Fibroblast of skin of back (primary cell): ENCODE measurements at regions not wholly inside any gene's neighbourhood (a gene's known extent, or its start where the extent isn't known, plus 50 kb on each side); places are given as distances from the start of the nearest gene placed in this dataset.
"Not testable (repeated sequence)": the region's sequence is repeated elsewhere in the genome, so short reads cannot be mapped to it uniquely, and the experiment has no call there.

Source experiments
- DNase-seq: peaks from one replicate; pipeline ENCODE4 v3.0.0-alpha.2; 2013

DNA sequence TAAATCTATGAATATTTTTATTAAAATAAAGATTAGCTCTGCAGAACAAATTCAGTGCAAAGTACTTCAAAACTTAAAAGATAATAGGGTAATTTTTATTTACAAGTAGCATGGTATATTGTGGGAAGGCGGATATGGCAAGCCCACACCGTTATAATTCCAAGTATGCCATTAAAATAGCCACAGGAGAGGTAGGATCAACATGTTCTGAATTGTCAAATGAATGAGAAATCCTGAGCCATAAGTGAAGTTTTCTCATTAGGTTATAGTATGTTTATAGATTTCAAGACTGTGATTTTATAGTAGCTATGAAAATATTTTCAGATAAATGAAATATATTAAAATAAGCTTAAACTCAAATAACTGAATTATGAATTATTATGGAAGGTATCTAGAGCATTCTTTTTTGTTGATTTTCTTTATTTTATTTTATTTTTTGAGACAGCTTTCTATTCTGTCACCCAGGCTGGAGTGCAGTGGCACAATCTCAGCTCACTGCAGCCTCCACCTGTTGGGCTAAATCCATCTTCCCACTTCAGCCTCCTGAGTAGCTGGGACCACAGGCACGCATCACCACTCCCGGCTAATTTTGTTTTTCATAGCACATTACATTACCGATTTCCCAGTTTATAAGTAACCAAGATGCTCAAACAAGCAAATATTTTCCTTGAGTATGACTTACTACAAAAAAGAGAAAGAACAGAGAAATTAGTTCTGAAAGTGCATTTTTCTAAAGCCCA, 956.6 kb downstream of the GATA3 start:
- DNase-seq, result no peak

GRCh38 chr10:9012312-9012711, 957.8 kb downstream of the GATA3 start:
- peak; percentile 51 for DNase-seq

- no peak for DNase-seq
These were observed 960.5 kb downstream of the GATA3 start for GRCh38 chr10:9015005-9015404.

DNA sequence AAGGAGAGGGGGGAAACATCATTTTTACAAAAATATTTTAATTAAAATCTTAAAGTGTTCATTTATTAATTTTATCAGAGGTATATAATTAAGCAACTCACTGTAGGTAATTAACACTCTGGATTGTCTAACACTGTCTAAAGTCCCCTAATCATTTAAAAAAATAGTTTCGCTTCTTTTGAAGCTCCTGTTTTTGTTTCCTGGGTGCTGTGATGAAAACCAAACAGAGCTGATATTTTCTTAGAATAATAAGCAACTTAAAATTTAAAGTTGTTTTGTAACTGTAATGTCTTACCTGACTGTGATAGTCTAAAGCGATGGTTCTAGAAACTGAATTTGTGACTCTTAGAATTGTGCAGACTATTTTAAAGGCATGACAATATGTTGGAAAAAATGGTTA, 961.0 kb downstream of the GATA3 start:
- DNase-seq, result no peak

DNA sequence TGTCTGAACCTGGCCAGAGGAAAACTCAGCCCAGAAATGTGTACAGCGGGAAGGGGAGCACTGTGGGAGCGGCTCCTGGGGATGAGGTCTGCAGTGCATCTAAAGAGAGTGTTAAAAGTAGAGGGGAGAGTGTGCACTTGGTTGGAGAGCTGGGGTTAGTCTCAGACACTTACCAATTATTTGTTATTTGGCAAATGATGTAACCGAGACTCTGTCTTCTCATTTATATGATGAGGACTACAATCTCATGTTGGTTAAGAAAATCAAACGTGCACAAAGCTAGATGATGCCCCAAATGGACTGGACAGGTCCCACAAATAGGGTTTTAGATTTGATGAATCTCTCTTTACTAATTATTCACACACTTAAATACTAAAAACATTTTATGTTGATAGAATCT, 962.4 kb downstream of the GATA3 start:
- DNase-seq, result no peak

GRCh38 chr10:9018195-9019173, 964.0 kb downstream of the GATA3 start:
- DNase-seq, result no peak

DNA sequence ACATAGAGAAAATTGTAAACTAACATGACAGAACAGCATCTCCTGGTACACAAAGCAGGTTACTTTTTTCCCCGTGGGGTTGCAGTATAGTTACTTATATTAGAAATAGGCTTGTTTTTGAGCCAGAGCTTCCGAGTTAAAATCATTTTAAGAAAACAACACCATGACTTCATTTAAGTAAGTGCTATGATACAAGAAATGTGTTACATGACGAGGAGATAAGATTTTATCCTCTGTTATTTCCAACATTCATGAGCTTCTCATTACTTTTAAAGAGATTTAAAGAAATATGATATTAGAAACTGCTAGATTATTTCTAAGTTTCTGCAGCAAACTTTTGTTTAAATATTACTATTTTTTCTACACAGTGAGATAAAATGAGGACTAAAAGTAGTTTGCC, 968.7 kb downstream of the GATA3 start:
- no peak for DNase-seq

GRCh38 chr10:9024210-9024609, 969.7 kb downstream of the GATA3 start:
- no peak for DNase-seq

DNA sequence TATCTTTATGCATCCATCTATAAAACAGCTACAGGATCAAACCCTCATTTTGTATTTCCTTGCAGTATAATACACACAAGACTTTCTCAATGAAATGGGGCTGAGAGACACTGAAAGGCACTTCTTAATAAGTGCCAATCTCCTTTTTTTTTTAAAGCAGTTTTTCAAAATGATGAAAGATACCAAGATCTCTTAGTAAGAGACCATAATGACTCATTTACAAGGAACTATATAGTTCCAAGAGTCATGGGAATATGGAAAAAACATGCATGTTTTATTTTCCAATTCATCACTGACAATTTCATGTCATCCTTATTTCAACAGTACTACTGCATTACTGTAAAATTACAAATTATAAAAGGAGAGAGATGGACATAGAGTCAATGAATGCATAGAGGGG, 973.7 kb downstream of the GATA3 start:
- no peak for DNase-seq

GRCh38 chr10:9035355-9035754, 980.9 kb downstream of the GATA3 start:
- no peak for DNase-seq

- DNase-seq, result no peak
These were observed 982.3 kb downstream of the GATA3 start for GRCh38 chr10:9036711-9037204.

DNA sequence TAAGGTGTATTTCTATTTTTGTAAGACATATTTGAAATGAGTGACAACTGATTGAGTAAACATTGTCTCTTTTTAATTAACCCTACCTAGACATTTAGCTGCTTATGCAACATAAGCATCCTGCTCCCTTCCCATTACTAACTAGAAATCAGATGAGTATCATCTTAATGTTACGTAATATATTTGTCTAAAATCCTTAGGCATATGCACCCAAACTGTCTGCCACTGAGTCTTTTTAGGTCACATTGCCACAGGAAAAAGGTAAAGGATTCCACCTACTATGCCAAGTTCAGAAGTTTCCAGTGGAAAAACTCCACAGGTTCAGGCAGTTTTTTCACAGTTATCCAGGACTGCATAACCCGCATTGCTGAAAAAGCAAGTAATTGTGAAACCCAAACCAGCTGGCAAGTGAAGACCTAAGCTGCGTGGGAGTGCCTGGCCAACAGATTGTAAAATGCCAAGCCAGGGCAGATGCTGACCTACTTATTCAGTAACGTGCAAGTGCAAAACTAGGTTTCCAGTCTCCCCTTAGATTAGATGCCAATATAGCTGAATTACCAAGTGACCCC, 983.7 kb downstream of the GATA3 start:
- no peak for DNase-seq

GRCh38 chr10:9043466-9043865, 989.0 kb downstream of the GATA3 start:
- DNase-seq, result no peak

DNA sequence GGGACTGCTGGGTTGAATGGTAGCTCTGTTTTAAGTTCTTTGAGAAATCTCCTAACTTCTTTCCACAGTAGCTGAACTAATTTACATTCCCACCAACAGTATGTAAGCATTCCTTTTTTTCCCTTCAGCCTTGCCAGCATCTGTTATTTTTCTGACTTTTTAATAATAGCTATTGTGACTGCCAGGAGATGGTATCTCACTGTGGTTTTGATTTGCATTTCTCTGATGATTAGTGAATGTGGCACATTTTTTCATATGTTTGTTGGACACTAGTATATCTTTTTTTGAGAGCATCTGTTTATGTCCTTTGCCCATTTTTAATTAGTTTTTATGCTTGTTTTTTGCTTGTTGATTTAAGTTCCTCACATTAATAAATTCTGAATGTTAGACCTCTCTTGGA, 990.8 kb downstream of the GATA3 start:
- no peak for DNase-seq

- no peak for DNase-seq
These were observed 997.0 kb downstream of the GATA3 start for GRCh38 chr10:9051328-9051974.

DNA sequence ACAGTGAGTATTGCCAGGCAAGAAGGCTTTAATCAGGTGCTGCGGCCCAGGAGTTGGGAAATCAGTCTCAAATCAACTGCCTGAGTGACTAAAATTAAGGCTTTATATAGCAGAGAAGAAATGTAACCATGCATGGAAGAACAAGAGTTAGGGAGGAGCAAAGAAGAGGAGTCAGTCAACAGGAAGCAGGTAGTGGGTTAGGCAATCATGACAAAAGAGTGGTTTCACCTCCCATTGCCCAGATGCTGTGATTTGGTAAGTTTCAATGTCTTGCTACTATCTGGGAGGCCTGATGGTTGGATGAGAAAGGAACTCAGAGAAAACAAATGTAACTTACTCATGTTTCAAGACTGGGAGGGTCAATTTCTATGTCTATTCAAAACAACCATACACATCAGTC, 998.3 kb downstream of the GATA3 start:
- no peak for DNase-seq

GRCh38 chr10:9056521-9056920, 1002.0 kb downstream of the GATA3 start:
- no peak for DNase-seq

DNA sequence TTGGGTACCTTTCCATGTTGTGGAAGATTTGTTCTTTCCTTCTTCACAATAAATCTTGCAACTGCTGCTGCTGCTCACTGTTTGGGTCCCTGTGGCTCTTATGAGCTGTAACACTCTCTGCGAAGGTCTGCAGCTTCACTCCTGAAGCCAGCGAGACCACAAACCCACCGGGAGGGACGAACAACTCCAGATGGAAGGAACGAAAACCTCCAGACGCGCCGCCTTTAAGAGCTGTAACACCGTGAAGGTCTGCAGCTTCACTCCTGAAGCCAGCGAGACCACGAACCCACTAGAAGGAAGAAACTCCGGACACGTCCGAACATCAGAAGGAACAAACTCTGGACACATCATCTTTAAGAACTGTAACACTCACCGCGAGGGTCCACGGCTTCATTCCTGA, 1002.8 kb downstream of the GATA3 start:
- not testable (repeated sequence) for DNase-seq

DNA sequence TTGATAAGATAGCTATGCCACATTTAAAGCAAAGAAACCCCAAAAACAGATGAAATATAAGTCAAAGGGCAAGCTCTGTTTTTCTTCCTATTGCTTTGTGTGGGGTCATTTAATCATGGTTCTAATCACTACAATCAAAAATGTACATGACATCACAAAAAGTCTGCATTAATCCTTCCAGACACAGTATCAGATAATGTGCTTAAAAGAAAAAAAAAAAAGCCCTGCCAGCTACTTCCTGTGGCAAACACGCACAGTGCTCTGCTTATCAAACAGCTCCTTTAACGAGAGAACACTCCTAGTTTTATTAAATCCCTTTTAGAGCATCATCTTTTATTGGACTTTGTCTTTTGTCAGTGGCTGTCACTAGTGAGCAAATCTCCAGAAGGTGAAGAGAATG, 1005.8 kb downstream of the GATA3 start:
- no peak for DNase-seq

DNA sequence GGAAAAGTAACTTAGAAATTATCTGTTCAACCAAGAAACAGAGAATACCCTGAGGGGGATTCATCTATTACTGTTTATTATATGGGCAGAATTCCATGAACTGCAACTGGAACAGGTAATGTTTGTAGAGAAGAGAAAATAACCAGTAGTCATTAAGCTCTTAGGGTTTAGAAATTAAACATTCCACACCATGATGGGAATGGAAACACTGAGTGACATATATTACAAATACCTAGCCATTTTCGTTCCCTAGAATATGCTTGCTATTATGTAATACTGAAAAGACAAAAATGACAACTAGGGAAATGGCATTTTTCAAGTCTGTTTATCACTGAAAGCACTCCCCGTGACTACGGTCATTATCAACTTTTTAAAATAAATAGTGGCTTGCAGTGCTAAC, 1007.4 kb downstream of the GATA3 start:
- DNase-seq, result no peak

GRCh38 chr10:9066152-9066551, 1011.7 kb downstream of the GATA3 start:
- DNase-seq, result no peak

- DNase-seq, result no peak
These were observed 1013.5 kb downstream of the GATA3 start for GRCh38 chr10:9068003-9068402.

- DNase-seq, result no peak
These were observed 1014.6 kb downstream of the GATA3 start for GRCh38 chr10:9069136-9069535.
